ENCODE measurements at regions not wholly inside any gene's neighbourhood (a gene's known extent, or its start where the extent isn't known, plus 50 kb on each side); places are given as distances from the start of the nearest gene placed in this dataset.

DNA sequence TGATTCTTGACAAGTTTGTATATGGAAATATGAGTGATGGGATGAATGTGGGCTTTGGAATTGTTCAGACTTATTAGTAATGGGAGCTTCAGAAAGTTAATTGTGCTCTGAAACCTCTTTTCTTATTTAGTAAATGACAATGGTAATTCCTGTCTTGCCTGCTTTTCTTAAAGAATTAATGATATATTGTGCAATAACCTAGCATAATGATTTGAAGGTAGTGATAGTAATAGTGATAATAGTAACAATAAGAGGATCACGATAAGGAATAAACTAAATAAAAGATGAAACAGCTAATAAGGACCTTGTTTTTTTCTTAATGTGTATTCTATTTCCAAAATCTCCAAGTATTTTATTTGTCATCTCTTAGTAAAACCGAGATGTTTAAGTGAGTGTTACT is 245.0 kb upstream of the CPHXL start:
- TF ChIP-seq, protein P1, sequence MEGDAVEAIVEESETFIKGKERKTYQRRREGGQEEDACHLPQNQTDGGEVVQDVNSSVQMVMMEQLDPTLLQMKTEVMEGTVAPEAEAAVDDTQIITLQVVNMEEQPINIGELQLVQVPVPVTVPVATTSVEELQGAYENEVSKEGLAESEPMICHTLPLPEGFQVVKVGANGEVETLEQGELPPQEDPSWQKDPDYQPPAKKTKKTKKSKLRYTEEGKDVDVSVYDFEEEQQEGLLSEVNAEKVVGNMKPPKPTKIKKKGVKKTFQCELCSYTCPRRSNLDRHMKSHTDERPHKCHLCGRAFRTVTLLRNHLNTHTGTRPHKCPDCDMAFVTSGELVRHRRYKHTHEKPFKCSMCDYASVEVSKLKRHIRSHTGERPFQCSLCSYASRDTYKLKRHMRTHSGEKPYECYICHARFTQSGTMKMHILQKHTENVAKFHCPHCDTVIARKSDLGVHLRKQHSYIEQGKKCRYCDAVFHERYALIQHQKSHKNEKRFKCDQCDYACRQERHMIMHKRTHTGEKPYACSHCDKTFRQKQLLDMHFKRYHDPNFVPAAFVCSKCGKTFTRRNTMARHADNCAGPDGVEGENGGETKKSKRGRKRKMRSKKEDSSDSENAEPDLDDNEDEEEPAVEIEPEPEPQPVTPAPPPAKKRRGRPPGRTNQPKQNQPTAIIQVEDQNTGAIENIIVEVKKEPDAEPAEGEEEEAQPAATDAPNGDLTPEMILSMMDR (IDR thresholded peaks at IDR 0.05) = no peak
- TF ChIP-seq POLR2A (IDR thresholded peaks at IDR 0.05) = no peak
- no peak for TF ChIP-seq EP300 (IDR thresholded peaks at IDR 0.05)
